Stimulated activated CD4-positive, alpha-beta T cell treated with anti-CD3 and anti-CD28 coated beads, Interleukin-15, amount 100 ng/mL, for 48 hours (primary cell): ENCODE measurements at regions not wholly inside any gene's neighbourhood (a gene's known extent, or its start where the extent isn't known, plus 50 kb on each side); places are given as distances from the start of the nearest gene placed in this dataset.
"Not testable (repeated sequence)": the region's sequence is repeated elsewhere in the genome, so short reads cannot be mapped to it uniquely, and the experiment has no call there.

Source experiments
- DNase-seq, 2 donors: peaks; one replicate each; pipeline ENCODE4 v3.0.0-alpha.2; 2020; ENCODE audit warnings: low read depth in 2 of 2

DNA sequence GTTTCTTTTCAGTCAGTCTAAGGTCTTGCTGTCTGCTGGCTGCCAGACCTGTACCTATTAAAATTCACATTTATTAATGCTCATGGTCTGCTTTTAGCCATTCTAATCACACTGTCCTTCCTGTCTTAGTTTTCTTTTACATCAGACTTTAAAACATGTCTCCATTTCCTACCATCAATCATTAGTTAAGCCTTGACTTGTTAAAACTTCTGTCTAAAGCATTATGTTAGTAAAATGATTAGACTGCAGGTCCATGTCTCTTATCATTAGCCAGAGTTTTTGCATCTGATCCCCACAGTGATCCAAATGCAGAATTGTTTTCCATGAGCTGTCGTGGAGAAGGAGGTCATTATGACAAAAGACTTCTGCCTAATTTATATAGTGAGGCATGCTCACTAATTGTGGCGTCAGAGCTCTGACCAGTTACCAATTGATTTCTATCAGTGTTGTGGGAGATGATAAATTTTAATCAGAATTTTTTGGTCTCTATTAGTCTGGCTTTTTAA, 226.5 kb downstream of the DKK1 start:
- no peak for DNase-seq

DNA sequence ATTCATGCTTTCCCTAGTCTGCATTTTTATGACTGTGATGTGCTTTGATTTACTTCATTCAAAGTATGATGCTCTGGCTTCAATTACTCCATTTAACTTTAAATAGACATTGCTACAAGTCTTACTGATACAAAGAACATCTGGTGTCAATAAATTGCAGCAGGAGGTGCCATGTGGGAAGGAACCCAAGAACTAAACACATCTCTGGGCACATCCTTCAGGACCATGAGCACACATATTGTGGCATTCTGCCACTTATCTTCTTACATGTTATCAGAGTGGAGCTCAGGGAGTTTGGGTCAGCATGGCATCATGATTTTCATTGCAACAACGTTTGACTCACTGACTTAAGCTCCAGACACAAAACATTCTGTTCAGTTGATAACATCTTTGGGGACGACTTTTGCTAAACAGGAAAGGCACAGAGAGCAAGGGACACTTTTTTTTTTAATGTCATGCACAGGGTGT, 227.0 kb downstream of the DKK1 start:
- no peak for DNase-seq

DNA sequence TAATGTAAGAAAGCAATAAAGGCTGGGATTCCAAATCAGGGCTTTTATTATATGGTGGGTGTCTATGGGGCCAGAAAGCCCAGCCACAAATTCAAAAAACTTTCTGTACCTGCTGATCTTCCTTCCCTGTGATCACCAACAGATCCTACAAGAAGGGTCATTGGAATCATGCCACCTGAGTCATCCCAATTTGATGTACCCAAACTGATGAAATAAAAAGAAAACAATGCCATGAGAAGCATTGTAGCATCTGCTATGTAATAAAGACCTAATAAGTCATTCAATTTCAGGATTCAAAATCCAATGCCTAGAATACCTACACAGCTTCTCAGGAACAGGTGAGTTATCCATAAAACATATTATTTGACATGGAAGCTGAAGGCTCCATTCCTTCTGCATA, 228.8 kb downstream of the DKK1 start:
- DNase-seq, result no peak

DNA sequence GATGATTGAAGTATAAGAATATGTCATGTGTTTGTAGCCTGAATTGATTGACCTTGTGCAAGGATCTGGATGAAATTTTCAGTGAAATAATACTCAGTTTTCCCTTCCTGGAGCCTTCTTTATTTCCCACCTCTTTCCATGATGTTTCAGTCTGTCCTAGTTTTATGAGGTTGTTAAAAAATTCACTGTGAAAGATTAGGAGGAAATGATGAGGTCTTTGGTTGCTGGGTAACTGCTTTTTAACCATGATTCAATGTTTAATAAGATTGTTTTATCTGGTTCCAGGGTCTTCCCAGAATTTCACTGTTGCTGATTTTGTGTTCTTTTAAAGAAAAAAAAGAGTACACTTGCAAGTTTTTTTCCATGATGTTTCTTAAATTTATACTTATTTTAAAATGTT, 221.5 kb downstream of the MBL2 start:
- no peak for DNase-seq

DNA sequence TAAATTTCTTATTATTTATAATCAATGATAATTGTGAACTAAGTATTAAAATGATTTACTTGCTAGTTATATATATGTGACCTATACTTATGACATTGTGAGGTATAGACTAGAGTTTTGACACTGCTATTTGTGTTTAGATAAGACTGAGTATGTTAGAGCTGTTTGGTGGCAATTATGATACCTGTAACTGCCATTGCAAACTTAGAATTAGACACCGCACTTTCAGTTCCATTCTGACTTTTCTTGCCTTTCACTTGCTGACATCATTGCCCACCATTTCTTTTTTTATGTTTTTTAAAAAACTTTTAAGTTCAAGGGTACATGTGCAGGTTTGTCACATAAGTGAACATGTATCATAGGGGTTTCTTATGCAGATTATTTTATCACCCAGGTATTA, 214.5 kb downstream of the MBL2 start:
- no peak for DNase-seq

DNA sequence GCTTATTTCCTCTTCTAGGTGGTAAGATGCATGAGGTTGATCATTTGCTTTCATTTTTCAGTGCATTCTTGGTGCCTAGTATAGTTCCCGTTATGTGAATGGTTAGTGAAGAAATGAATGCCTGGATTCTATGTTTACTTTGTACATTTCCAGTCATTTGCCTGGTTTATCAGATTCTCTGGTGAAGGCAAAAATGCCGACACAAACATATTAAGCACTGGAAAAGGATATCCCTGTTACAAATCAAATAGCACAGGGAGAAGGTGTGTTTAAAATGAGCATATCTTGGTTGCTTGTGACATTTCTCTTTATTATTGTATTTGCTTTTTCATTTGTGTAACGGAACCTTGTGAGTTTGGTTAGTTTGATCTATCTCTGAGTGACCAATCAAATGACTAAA, 211.3 kb downstream of the MBL2 start:
- DNase-seq, result no peak

DNA sequence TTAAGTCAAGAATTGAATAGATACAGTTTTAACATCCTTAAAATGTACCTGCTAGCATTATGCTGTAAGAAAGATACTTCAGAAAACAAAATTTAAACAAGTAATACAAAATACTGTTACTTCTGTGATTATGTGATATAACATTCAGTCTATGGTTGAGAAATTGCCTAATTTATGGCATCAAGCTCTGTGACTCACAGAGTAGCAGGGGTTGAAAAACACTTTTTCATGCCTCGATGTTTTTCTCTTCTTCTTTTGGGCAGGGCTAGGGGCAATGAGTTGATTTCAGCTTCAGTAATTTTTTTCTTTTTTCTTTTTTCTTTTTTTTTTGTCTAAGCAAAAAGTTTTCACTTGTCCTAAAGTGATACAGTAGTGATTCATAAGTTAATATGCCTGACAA, 209.2 kb downstream of the MBL2 start:
- DNase-seq, result no peak

DNA sequence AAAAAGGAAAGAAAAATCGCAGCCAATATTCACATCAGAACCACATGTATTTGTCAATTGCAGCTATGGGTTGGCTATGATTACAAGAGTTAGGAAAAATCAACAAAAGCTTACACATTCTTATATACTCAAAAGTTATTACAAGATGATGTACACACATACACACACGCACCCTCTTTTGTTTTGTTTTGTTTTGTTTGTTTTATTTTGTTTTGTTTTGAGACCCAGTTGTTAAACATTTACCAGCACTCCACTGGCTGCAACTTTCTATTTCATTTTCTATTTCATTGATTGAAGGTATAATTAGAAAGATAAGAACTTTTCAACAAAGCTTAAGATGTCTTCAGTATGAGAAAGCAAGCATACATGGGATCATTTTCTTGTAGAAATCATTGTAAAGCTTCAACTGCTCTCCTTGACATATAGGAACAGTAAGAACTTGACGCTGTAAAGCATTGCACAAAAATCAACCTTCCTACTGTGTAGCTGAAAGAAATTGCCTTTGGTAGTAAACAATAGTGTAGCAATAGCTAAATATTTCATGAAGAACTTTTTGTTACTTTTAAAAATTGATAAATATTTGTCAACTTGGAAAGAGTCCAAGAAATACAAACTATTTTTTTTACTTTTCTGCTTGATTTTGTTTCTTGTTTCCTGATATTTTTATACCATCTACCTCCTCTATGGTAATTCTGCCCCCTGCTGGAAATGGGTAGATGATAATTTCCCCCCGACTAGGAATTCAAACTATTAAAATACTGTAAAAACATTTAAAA, 205.9 kb downstream of the MBL2 start:
- no peak for DNase-seq

DNA sequence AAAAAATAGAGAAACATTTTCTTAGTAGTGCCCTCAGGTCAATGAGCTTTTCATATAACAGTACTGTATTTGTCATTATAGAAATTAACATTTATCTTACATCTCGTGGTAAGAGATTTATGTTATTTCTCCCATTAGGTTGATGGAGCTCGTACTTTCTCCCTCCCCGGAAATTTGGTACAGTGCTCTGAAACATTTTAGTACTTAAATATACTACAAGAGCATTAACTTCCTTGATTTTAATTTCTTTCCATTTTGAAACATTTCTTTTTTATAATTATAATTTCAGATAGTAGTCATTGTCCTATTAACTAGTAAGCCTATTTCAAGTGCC, 205.4 kb downstream of the MBL2 start:
- DNase-seq, result no peak

DNA sequence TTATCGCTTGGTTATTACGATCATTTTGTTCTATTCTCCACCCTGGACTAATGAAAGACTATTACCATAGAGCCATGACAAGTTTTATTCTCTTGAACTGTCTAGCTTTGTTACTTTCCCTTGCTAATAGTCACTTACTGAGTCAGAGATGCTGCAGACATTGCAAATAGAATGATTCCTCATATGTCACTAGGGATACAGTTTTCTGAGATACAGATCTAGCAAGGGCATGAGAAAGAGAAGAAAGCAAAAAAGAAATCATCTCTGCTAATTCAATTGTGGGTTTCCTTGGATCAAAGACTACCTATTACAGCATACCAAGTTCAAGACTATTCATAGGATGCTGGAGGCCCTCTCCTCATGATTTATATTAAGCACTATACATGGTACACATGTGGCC, 204.3 kb downstream of the MBL2 start:
- no peak for DNase-seq

DNA sequence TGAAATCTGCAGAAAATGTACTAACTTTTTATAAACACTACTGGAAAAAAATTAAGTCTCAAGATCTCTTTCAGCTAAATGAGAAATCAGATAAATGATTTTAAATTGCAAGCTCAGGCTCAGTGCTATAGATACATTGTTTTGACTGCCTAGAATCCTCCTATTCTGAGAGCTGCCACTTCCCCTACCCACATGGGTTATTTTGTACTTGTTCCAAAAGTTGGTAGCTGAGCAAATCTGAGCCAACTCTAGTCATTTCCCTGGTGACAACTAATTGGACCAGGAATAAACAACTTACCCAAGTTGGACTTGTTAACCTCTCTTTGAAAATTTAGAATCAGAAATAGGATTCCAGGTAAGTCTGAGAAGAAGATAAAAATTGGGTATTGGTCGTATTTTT, 202.1 kb downstream of the MBL2 start:
- no peak for DNase-seq

DNA sequence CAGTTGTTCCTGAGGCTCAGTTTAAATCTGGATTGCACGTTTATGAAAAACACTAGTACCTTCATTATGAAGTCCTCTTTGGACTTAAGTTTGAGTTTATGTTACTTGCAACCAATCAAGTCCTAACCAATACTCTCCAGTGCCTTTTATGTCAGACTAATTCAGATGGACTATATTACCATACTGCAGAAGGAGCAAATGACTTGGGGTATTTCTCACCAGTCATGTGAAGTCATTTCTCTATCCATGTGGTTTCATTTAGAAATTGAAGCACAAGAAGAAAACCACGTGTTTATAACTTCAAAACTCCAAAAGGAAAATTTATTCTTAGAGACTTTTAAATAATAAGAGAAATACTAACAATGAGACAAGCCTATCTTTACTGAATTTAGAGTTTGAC, 201.6 kb downstream of the MBL2 start:
- no peak for DNase-seq

DNA sequence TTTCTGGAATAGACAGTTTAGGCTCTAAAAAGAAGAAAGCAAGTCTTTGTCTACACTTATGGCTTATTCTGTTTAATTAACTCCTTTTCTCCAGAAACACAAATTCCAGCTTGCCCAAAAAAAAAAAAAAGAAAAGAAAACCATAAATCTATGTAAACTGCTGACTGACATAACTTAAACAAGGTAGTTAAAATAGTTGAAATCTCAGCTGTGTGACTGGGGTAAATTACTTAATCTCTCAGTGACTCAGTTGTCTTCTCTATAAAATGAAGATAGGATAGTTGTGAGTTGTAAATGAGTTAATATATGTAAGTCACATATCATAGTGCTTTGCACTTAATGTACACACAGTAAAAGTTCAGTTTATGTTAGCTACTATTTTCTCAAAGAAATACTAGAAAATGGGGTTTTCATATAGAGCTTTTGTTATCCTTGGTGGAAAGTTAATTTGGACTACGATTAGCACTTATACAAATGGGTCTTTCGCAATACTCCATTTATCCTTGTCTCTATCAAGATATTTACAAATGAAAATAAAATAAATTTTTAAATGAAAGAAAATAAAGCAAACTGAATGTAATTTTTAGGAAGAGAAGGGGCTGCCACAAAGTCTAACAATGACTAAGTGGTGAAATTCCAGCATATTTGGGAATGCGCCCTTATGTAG, 200.9 kb downstream of the MBL2 start:
- DNase-seq, result no peak

DNA sequence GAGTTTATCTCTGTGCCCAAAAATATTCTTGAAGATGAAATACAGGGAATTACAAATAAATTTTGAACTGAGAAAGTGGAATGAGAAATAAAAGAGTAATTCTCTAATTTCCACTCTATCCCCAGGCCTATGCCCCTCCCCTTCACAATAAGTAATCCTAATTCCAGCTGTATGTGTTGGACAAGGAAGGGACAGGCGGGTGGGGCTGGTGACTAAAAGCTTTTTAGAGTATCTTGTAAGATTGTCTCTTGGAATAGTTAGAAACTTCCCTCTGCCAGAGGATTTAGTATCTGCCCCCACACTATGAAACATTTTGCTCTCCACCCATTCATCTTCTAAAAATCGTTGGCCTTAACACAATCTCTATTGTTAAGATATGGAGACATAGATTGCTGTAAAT, 199.2 kb downstream of the MBL2 start:
- DNase-seq, result no peak

DNA sequence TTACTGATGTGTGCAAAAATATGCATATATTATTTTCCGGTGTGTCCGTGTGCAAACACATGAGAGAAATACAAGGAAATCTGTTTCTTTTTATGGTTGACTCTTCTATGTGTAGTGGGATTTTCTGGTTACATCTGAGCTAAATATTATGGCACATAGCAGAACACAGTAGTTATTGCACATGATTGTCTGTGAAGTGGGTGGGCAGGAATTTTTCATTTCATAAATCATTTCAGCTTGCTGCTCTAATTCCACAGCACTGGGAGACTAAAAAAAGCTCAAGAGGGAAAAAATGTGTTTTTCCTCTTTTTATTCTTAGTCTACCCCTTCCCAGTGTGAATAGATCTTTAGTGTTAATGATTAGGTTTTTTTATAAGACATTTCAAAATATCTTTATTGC, 197.9 kb downstream of the MBL2 start:
- DNase-seq, result no peak

DNA sequence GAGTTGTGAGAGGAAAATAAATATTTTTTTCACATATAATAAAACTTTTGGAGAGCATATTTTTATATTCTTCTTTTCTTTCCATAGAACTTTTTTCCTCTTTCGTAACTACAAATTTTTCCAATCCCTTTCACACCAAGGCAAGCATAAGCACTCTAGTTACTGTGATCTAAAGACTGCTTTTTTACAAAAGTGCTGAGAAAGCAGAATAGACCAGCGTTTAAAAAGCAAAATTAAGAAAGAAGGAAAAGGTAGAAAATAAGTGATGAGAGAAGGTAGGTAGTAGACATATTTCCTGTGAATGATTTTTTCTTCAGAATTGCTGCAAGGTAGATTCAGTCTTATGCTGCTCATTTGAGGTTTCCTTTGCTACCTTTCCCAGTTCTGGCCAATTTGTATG, 195.5 kb downstream of the MBL2 start:
- no peak for DNase-seq

DNA sequence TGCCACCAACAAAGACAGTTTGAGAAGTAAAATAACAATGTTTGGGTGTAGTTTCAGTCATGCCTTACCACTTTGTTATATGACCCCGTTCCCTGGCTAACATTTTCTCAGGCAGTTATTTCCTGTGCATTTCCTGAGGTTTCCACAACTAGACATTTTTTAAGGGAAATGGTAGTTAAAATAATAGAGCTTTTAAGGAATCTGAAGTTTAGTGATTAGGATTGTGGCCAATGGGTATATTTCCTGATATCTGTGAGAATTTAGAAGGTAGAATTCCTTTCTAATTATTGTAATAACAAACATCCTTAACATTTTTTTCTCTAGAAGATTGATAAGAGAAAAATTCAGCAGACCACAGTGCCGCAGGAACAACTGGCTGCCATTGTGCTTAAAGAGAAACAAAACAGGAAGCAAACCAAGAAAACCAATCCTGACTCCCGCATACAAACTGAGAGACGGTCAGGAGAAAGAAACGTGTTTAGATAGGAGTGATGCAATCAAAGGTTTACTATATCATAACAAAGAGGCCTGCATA, 193.6 kb downstream of the MBL2 start:
- no peak for DNase-seq

DNA sequence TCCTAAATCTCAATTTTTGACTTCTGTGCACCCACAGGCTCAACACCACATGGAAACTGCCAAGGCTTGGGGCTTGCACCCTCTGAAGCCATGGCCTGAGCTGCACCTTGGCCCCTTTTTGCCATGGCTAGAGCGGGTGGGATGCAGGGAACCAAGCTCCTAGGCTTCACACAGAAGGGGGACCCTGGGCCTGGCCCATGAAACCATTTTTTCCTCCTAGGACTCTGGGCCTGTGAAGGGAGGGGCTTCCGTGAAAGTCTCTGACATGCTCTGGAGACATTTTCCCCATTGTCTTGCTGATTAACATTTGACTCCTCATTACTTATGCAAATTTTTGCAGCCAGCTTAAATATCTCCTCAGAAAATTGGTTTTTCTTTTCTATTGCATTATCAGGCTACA, 190.9 kb downstream of the MBL2 start:
- not testable (repeated sequence) for DNase-seq

DNA sequence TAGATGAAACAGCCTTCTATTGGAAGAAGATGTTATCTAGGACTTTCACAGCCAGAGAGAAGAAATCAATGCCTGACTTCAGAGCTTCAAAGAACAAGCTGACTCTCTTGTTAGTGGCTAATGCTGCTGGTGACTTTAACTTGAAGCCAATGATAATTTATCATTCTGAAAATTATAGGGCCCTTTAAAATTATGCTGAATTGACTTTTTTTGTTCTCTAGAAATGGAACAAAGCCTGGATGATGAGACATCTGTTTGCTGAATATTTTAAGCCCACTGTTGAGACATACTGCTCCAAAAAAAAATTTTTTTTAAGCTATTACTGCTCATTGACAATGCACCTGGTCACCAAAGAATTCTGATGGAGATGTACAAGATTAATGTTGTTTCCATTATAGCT, 189.2 kb downstream of the MBL2 start:
- no peak for DNase-seq

DNA sequence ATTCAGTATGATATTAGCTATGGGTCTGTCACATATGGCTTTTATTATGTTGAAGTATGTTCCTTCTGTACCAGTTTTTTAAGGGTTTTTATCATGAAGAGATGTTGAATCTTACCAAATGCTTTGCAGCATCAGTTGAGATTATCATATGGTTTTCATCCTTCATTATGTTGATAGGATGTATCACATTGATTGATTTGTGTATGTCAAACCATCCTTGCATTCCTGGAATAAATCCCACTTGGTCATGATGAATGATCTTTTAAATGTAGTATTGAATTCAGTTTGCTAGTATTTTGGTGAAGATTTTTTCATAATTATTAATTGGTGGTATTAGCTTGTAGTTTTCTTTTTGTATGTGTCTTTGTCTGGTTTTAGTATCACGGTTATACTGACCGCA, 185.9 kb downstream of the MBL2 start:
- DNase-seq, result no peak

DNA sequence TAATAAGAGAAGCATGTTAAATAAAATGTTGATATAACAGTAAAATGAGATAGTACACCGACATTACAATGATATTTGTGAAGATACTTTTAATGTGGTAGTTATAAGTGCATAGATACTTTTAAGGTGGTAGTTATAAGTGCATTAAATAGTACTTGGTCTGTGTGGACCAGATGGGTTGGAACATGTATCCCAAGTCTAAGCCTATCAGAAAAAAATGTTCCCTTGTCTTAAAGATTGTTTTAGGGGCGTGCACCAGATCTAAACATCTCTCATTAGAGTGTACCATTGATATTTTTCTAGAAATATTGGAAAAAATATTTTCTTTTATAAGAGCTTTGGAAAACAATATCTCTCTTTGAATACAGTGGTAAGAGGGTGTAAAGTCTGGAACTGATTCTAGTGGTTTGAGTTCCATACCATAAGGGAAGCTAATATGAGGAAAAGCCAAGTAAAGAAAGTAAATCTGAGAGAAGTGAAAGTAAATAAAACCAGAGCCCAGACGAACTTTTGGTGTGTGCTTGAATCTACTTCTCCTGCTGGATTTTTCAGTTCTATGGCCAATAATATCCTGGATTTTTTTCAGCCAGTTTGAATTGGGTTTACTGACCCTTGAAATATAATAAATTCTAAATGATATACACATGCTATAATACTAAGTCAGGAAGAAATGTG, 175.3 kb downstream of the MBL2 start:
- no peak for DNase-seq

DNA sequence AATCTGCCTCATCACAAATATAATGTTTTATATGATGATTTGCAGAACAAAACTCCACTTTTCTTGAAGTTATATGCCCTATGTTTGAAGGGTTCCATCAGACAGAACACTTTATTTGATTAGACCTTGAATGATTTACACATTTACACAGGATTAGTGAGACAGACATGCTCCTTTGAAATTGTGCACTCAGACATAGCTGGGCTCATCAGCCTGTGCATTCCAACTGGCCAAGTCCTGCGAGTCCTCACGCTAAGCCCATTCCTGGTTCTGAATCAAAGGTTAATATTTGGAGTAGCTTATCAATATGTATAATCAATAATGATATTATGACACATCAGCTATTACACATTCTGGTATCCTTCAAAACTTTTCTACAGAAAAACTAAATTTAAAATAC, 173.6 kb downstream of the MBL2 start:
- no peak for DNase-seq
